Neutrophil (primary cell): ENCODE measurements at regions not wholly inside any gene's neighbourhood (a gene's known extent, or its start where the extent isn't known, plus 50 kb on each side); places are given as distances from the start of the nearest gene placed in this dataset.
"Not testable (repeated sequence)": the region's sequence is repeated elsewhere in the genome, so short reads cannot be mapped to it uniquely, and the experiment has no call there.

Source experiments
- H3K27ac ChIP-seq: fragments of 200-600 bp; sonication (generic); 2 replicates; pipeline ENCODE4 v1.5.1; 2016; ENCODE audit warnings: mild to moderate bottlenecking, moderate library complexity
- H3K27me3 ChIP-seq: fragments of 200-600 bp; sonication (generic); 2 replicates; pipeline ENCODE4 v1.6.0; 2016; ENCODE audit warnings: mild to moderate bottlenecking
- H3K36me3 ChIP-seq: fragments of 200-600 bp; sonication (generic); 2 replicates; pipeline ENCODE4 v1.5.1; 2017
- H3K4me1 ChIP-seq, 2 experiments: fragments of 200-600 bp in 1 of 2; sonication (generic) in 1 of 2; 1 replicate in 1 of 2; 2 replicates in 1 of 2; pipeline versions ENCODE4 v1.5.1 to v1.6.1; 2013 to 2016; ENCODE audit warnings: low read depth in 1 of 2, low read length in 1 of 2, mild to moderate bottlenecking in 1 of 2, moderate library complexity in 1 of 2; ENCODE audit not compliant: control insufficient read depth in 1 of 2, insufficient read depth in 1 of 2
- H3K4me3 ChIP-seq, 2 experiments: fragments of 200-600 bp in 1 of 2; sonication (generic) in 1 of 2; 1 replicate in 1 of 2; 2 replicates in 1 of 2; pipeline ENCODE4 v1.5.1; 2013 to 2016; ENCODE audit warnings: low read depth in 1 of 2, low read length in 1 of 2, mild to moderate bottlenecking in 1 of 2, moderate library complexity in 1 of 2
- H3K9me3 ChIP-seq: fragments of 200-600 bp; sonication (generic); 2 replicates; pipeline ENCODE4 v1.5.1; 2016
- CTCF ChIP-seq: fragments of 200-600 bp; sonication (generic); IDR thresholded peaks from 2 replicates; pipeline ENCODE4 v1.5.1; 2016; ENCODE audit warnings: antibody characterized with exemption

DNA sequence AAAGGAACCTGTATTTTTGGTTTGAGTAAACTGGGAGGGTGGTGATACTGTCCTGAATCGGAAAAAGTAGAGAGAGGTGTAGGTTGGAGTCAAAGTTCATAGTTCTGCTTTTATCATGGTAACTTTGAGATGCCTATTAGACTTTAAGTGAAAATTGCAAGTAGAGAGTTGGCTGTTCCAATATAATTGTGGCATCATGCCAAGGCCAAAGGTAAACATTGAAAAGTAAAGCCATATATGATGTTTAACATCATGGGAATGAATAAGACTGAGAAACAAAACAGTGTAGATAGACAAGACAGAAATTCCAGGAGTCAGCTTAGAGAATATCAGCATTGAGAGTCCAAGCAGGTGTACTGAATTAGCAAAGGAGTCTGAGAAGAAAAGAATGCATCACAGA is 570.9 kb downstream of the HTR7 start:
- no peak overlapping the region for H3K4me3 ChIP-seq
- no peaks in the 10 kb centered on the region for H3K36me3 ChIP-seq
- TF ChIP-seq CTCF = no peak
- H3K9me3 ChIP-seq = no peaks in the 10 kb centered on the region
- H3K27ac ChIP-seq = no peak overlapping the region
- no peaks in the 10 kb centered on the region for H3K27me3 ChIP-seq
- no peaks in the 10 kb centered on the region for H3K4me1 ChIP-seq

DNA sequence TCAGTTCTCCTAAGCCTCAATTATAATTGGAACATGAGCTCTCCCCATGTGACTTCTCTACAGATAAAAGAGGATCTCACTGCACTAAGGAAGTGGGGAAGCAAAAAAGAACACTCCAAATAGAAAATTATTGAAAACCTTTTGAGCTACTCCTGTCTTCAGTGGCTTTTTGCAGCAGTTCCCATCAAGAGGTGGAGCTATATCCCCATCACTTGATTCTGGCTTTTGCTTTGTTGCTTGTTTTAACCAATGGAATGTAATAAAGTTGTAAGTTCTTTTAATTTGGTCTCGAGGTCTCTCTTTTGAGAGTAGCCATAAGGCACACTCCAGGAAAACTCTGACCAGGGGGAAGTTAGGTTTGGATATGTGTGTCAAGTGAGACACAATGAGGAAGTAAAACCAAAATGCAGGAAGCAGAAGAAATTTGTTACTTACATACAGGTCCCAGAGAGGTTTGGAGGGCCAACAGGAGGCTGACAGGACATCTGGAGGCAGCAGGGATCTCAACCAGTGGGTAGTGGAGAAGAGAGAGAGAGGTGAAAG is 569.4 kb downstream of the HTR7 start:
- Histone ChIP-seq H3K9me3 (no peaks in the 10 kb centered on the region), H3K27me3 (no peaks in the 10 kb centered on the region), H3K4me1 (no peaks in the 10 kb centered on the region), H3K4me3 (no peak overlapping the region), H3K27ac (no peak overlapping the region), H3K36me3 (no peaks in the 10 kb centered on the region)
- no peak for TF ChIP-seq CTCF

DNA sequence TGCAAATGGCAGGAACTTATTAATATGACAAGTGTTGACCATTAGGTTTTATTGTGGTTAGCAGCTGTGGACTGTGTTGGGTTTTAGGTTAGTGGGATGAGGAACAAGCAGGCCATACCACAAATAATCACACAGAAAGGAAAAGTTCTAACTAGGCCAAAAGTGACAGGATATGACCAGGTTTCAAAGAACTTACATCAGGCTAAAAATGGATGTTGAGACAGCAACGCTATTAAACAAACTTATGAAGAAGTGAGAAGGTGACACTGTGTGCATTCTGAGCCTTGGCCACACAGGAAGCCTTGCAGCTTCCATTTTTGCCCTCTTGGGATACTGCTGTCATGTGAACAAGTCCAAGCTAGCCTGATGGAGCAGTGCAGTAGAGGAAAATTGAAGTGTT is 568.8 kb downstream of the HTR7 start:
- no peaks in the 10 kb centered on the region for H3K9me3 ChIP-seq
- H3K36me3 ChIP-seq = no peaks in the 10 kb centered on the region
- no peak for TF ChIP-seq CTCF
- no peak overlapping the region for H3K4me3 ChIP-seq
- H3K27me3 ChIP-seq = no peaks in the 10 kb centered on the region
- H3K27ac ChIP-seq = no peak overlapping the region
- H3K4me1 ChIP-seq = no peaks in the 10 kb centered on the region

DNA sequence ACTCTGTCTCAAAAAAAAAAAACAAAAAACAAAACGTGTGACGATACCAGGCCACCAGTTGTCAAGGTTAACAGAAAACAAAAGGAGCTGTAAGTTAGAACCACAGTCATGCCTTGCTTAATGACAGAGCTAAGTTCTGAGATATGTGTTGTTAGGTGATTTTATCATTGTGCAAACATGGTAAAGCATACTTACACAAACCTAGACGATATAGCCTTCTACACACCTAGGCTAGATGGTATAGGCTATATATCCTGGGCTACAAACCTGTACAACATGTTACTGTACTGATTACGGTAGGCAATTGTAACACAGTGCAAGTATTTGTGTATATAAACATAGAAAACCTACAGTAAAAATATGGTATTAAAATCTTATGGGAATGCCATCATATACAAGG is 564.2 kb downstream of the HTR7 start:
- no peak overlapping the region for H3K27ac ChIP-seq
- TF ChIP-seq CTCF = no peak
- H3K27me3 ChIP-seq = no peaks in the 10 kb centered on the region
- H3K4me1 ChIP-seq = no peaks in the 10 kb centered on the region
- H3K36me3 ChIP-seq = no peaks in the 10 kb centered on the region
- no peaks in the 10 kb centered on the region for H3K9me3 ChIP-seq
- H3K4me3 ChIP-seq = no peak overlapping the region

- not testable (repeated sequence) for H3K4me3 ChIP-seq, H3K9me3 ChIP-seq, H3K27ac ChIP-seq, H3K36me3 ChIP-seq, H3K4me1 ChIP-seq, H3K27me3 ChIP-seq
Observed at GRCh38 chr10:90294821-90295540, 562.9 kb downstream of the HTR7 start.

DNA sequence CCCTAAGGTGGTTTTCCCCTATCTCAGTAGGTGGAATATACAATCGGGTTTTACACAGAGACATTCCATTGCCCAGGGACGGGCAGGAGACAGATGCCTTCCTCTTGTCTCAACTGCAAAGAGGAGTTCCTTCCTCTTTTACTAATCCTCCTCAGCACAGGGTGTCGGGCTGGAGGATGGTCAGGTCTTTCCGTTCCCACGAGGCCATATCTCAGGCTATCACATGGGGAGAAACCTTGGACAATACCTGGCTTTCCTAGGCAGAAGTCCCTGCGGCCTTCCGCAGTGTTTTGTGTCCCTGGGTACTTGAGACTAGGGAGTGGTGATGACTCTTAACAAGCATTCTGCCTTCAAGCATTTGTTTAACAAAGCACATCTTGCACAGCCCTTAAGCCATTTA is 555.8 kb downstream of the HTR7 start:
- not testable (repeated sequence) for H3K4me1 ChIP-seq, H3K36me3 ChIP-seq, H3K27ac ChIP-seq, H3K27me3 ChIP-seq, H3K9me3 ChIP-seq, H3K4me3 ChIP-seq
